Stimulated activated naive CD8-positive, alpha-beta T cell treated with anti-CD3 and anti-CD28 coated beads, Interleukin-15, amount 100 ng/mL, for 72 hours (primary cell): ENCODE measurements at regions not wholly inside any gene's neighbourhood (a gene's known extent, or its start where the extent isn't known, plus 50 kb on each side); places are given as distances from the start of the nearest gene placed in this dataset.
"Not testable (repeated sequence)": the region's sequence is repeated elsewhere in the genome, so short reads cannot be mapped to it uniquely, and the experiment has no call there.

ENCODE experiments used
- ATAC-seq: fragments of 150-1000 bp; cut with Tn5 transposase; 2 replicates; pipeline ENCODE4 v1.10.0; 2021; ENCODE audit warnings: mild to moderate bottlenecking, moderate library complexity
- DNase-seq, 2 donors: peaks; one replicate each; pipeline ENCODE4 v3.0.0; 2021 to 2022
- H3K27ac Mint-ChIP-seq, 2 donors: one replicate each; pipeline ENCODE4 v1.8.0; 2022; ENCODE audit warnings: mild to moderate bottlenecking in 2 of 2, mixed read lengths in 2 of 2, moderate library complexity in 2 of 2
- H3K27me3 Mint-ChIP-seq: one replicate; pipeline ENCODE4 v1.8.0; 2022; ENCODE audit warnings: mixed read lengths
- H3K4me1 Mint-ChIP-seq: one replicate; pipeline ENCODE4 v1.8.0; 2022; ENCODE audit warnings: mild to moderate bottlenecking, mixed read lengths
- H3K4me3 Mint-ChIP-seq, 2 donors: one replicate each; pipeline ENCODE4 v1.8.0; 2022; ENCODE audit warnings: mild to moderate bottlenecking in 2 of 2, mixed read lengths in 2 of 2, moderate library complexity in 1 of 2
- H3K9me3 Mint-ChIP-seq, 2 donors: one replicate each; pipeline ENCODE4 v1.8.0; 2022; ENCODE audit warnings: mixed read lengths in 2 of 2

DNA sequence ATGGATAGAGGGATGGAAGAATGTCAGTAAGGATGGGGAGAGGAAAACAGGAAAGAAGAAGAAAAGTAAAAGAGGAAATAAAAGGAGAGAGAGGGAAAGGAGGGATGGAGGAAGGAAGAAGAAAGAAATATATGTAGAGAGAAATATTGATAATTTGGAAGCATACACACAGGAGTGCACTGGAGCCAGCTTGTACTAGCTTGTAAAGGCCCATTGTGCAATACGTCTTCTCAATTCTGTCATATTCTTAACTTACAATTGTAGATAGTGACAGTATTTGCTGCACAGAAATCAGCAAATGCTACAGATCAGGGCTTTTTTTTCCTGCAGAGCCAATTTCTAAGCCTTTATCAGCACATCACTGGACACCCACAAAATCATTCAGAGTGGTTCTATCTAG, 458.8 kb upstream of the WWC1 start:
- no peak for DNase-seq
- H3K27ac Mint-ChIP-seq, result no peak overlapping the region
- ATAC-seq, result no peak
- no peaks in the 10 kb centered on the region for H3K9me3 Mint-ChIP-seq
- no peaks in the 10 kb centered on the region for H3K27me3 Mint-ChIP-seq
- no peaks in the 10 kb centered on the region for H3K4me1 Mint-ChIP-seq
- H3K4me3 Mint-ChIP-seq, result no peak overlapping the region

DNA sequence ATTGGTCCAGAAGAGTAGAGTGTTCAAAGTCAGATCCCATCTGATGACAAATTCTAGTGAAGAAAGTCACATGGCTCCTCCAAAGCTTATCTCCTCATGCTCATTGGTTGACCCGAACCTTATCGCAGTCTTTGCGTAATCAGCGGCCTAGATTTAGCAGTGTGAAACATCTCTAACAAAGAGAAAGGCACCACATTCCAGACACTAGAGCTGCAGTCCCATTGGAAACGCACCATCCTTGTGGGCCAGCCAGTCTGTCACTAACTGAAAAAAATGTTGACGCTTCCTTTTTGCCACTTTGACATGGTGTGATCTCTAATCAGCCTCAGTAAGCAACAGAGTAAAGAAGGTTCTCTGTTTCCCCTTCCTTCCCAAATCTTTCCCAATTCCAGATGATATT, 458.0 kb upstream of the WWC1 start:
- H3K4me3 Mint-ChIP-seq, result no peak overlapping the region
- H3K27ac Mint-ChIP-seq, result no peak overlapping the region
- ATAC-seq (no peak), DNase-seq (no peak)
- no peaks in the 10 kb centered on the region for H3K9me3 Mint-ChIP-seq
- no peaks in the 10 kb centered on the region for H3K27me3 Mint-ChIP-seq
- no peaks in the 10 kb centered on the region for H3K4me1 Mint-ChIP-seq

GRCh38 chr5:167835146-167835545, 456.3 kb upstream of the WWC1 start:
- Mint-ChIP-seq H3K4me3 (no peak overlapping the region), H3K27ac (no peak overlapping the region), H3K9me3 (no peaks in the 10 kb centered on the region), H3K4me1 (no peaks in the 10 kb centered on the region), H3K27me3 (no peaks in the 10 kb centered on the region)
- ATAC-seq (no peak), DNase-seq (no peak)

GRCh38 chr5:167837127-167837526, 454.3 kb upstream of the WWC1 start:
- no peak overlapping the region for H3K4me3 Mint-ChIP-seq
- ATAC-seq, result no peak
- no peak overlapping the region for H3K27ac Mint-ChIP-seq
- no peak for DNase-seq
- H3K9me3 Mint-ChIP-seq, result no peaks in the 10 kb centered on the region
- no peaks in the 10 kb centered on the region for H3K27me3 Mint-ChIP-seq
- no peaks in the 10 kb centered on the region for H3K4me1 Mint-ChIP-seq

GRCh38 chr5:167839065-167839464, 452.4 kb upstream of the WWC1 start:
- no peak for DNase-seq
- no peak for ATAC-seq
- H3K9me3 Mint-ChIP-seq, result peaks cover 0 to 7% of the 10 kb centered on the region in 2 donors
- H3K4me1 Mint-ChIP-seq, result no peaks in the 10 kb centered on the region
- H3K27ac Mint-ChIP-seq, result no peak overlapping the region
- no peaks in the 10 kb centered on the region for H3K27me3 Mint-ChIP-seq
- no peak overlapping the region for H3K4me3 Mint-ChIP-seq

DNA sequence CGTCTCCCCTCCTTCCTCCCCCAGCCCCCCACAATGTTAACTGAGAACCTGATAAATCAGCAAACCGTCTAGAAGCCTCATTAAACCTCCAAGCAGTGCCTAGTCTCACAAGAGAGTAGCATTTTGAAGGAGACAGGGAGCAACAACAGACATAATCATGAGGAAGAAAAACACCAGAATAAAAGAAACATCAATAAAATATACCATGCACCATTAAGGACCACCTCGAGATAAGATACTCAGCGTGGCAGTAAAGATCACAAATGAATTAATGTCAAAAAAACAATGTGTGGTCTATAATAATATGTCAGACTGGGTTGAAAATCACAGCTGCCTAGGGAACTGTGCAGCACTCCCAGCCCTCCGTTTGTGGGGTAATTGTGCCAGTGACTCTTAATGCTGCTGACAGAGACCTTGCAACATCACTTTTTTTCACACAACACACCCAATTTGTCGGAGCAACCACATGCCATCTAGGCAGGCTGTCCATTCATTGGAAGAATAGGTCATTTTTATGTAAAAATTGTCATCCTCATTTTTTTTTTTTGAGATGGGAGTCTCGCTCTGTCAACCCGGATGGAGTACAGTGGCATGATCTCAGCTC, 450.8 kb upstream of the WWC1 start:
- no peak overlapping the region for H3K27ac Mint-ChIP-seq
- peaks cover 11 to 14% of the 10 kb centered on the region in 2 donors for H3K9me3 Mint-ChIP-seq
- ATAC-seq, result no peak
- no peaks in the 10 kb centered on the region for H3K4me1 Mint-ChIP-seq
- no peak for DNase-seq
- H3K27me3 Mint-ChIP-seq, result no peaks in the 10 kb centered on the region
- no peak overlapping the region for H3K4me3 Mint-ChIP-seq

- ATAC-seq, result no peak
- H3K4me3 Mint-ChIP-seq, result no peak overlapping the region
- H3K4me1 Mint-ChIP-seq, result no peaks in the 10 kb centered on the region
Observed at GRCh38 chr5:167843881-167844572, 447.4 kb upstream of the WWC1 start.

DNA sequence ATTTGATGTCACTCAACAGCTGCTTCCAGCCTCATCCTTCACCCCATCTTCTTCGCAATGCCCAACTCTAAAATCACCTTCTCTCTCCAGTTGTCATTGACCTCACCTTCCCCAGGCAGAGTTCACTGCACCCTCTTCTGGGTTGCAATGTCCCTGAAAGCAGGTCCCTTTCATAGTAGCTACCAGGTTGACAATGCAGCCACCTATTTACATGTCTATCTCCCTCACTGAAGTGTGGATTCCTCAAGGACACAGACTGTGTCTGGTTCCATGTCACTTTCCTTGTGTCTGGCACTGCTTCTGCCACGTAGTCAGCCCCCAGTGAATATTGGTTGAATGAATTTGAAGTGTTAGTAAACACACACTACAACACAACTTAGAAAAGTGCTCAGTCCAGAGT, 445.5 kb upstream of the WWC1 start:
- H3K9me3 Mint-ChIP-seq, result peaks cover 14 to 16% of the 10 kb centered on the region in 2 donors
- no peak overlapping the region for H3K4me3 Mint-ChIP-seq
- H3K27ac Mint-ChIP-seq, result no peak overlapping the region
- ATAC-seq, result no peak
- no peak for DNase-seq
- no peaks in the 10 kb centered on the region for H3K4me1 Mint-ChIP-seq
- H3K27me3 Mint-ChIP-seq, result no peaks in the 10 kb centered on the region

More at GRCh38 chr5:167843881-167844572, 447.4 kb upstream of the WWC1 start:
- Mint-ChIP-seq H3K27me3 (no peaks in the 10 kb centered on the region), H3K9me3 (peaks cover 14 to 16% of the 10 kb centered on the region in 2 donors), H3K27ac (no peak overlapping the region)
- no peak for DNase-seq

DNA sequence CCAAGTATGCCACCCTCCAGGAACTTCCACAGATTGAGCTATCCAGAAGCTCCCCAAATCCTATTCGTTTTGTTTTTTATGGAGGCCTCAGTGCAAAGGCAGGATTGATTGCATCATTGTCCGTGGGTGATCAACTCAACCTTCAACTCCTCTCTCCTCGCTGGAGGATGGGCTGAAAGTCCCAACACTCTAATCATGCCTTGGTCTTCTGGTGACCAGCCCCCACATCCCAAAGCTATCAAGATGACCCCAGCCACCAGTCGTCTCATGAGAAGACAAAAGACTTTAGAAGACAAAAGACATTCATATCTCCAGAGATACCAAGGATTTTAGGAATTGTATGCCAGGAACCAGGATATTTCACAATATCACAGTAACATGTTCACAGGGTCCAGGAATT, 441.6 kb upstream of the WWC1 start:
- no peak for DNase-seq
- H3K9me3 Mint-ChIP-seq, result peaks cover 6 to 15% of the 10 kb centered on the region in 2 donors

DNA sequence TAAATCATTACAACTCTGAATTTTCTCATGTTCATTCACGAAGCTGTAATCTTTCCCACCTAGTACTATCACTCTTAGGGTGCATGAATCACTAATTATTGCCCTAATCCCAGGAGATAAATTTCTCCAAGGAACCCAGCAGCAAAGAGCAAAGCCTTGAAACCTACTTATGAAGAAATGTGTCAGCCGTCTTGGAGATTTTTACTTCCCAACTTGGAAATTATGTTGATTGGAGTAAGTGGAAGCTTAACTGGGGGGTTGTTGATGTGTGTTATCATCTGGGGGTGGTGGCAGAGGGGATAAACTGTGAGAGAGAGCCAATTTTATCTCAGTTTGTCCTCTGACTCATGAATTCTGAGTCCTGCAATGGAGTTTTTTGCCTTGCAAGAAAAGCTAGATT, 440.5 kb upstream of the WWC1 start:
- DNase-seq (no peak), ATAC-seq (no peak)
- Mint-ChIP-seq H3K4me1 (no peaks in the 10 kb centered on the region), H3K27ac (no peak overlapping the region), H3K4me3 (no peak overlapping the region), H3K9me3 (peaks cover 0 to 6% of the 10 kb centered on the region in 2 donors), H3K27me3 (no peaks in the 10 kb centered on the region)

More for the DNA sequence above, 441.6 kb upstream of the WWC1 start:
- Mint-ChIP-seq H3K4me1 (no peaks in the 10 kb centered on the region), H3K4me3 (no peak overlapping the region), H3K27ac (no peak overlapping the region), H3K27me3 (no peaks in the 10 kb centered on the region)
- ATAC-seq, result no peak

DNA sequence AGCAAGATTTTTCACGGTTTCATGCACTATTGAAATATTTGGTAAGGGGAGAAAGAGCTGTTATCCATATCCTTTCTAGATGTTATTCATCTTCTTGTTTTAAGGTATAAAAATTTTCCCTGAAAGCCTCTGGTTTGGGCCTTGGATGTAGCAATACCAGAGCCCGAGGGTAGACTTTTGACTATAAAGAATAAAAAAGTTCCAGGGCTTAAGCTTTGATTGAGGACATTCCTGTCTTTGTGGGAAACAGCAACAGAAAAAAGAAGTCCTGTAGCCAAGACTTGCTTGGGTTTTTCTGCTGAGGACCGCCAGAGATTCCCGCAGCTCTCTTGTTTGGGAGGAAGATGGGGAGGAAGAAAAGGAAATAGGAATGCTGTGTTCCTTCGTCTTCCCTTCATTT, 440.0 kb upstream of the WWC1 start:
- no peaks in the 10 kb centered on the region for H3K27me3 Mint-ChIP-seq
- peaks cover 0 to 4% of the 10 kb centered on the region in 2 donors for H3K9me3 Mint-ChIP-seq
- H3K4me3 Mint-ChIP-seq, result no peak overlapping the region
- ATAC-seq (no peak), DNase-seq (no peak)
- no peak overlapping the region for H3K27ac Mint-ChIP-seq
- H3K4me1 Mint-ChIP-seq, result no peaks in the 10 kb centered on the region

GRCh38 chr5:167852515-167852914, 438.9 kb upstream of the WWC1 start:
- Mint-ChIP-seq H3K9me3 (peaks cover 0 to 4% of the 10 kb centered on the region in 2 donors), H3K27ac (no peak overlapping the region), H3K4me3 (no peak overlapping the region), H3K27me3 (no peaks in the 10 kb centered on the region), H3K4me1 (no peaks in the 10 kb centered on the region)
- ATAC-seq, result no peak
- no peak for DNase-seq

- Mint-ChIP-seq H3K27me3 (no peaks in the 10 kb centered on the region), H3K4me1 (no peaks in the 10 kb centered on the region), H3K4me3 (no peak overlapping the region), H3K9me3 (peaks cover 0 to 4% of the 10 kb centered on the region in 2 donors), H3K27ac (no peak overlapping the region)
- DNase-seq (no peak), ATAC-seq (no peak)
Observed at GRCh38 chr5:167853421-167853820, 438.0 kb upstream of the WWC1 start.

GRCh38 chr5:167855818-167856217, 435.6 kb upstream of the WWC1 start:
- Mint-ChIP-seq H3K27ac (no peak overlapping the region), H3K4me3 (no peak overlapping the region), H3K4me1 (no peaks in the 10 kb centered on the region), H3K9me3 (peaks cover 0 to 4% of the 10 kb centered on the region in 2 donors), H3K27me3 (no peaks in the 10 kb centered on the region)
- DNase-seq (no peak), ATAC-seq (no peak)

DNA sequence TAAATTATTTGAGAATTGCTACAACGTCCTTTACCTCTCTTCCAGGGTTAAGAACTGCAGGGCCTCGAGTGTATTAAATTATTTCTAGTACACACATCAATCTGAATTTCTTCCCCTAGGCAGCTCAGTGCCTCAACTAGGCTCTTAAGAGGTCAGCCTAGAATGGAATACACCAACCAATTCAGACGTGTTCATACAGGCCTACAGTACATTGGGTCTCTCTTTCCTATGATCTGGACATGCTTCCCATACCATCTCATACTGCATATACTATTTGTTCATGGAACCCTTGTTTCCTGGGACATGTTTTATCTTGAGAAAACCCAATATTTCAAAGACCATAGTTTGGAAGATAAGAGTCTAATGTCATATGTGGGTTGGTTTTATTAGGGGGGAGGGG, 434.1 kb upstream of the WWC1 start:
- H3K27ac Mint-ChIP-seq, result no peak overlapping the region
- DNase-seq (no peak), ATAC-seq (no peak)
- H3K27me3 Mint-ChIP-seq, result no peaks in the 10 kb centered on the region
- H3K9me3 Mint-ChIP-seq, result peaks cover 6 to 7% of the 10 kb centered on the region in 2 donors
- no peak overlapping the region for H3K4me3 Mint-ChIP-seq
- H3K4me1 Mint-ChIP-seq, result no peaks in the 10 kb centered on the region

- H3K4me1 Mint-ChIP-seq, H3K27me3 Mint-ChIP-seq, DNase-seq, H3K27ac Mint-ChIP-seq, H3K4me3 Mint-ChIP-seq, ATAC-seq, H3K9me3 Mint-ChIP-seq: not testable (repeated sequence)
Observed at GRCh38 chr5:167858186-167858855, 433.1 kb upstream of the WWC1 start.
